ENCODE measurements at regions not wholly inside any gene's neighbourhood (a gene's known extent, or its start where the extent isn't known, plus 50 kb on each side); places are given as distances from the start of the nearest gene placed in this dataset.

DNA sequence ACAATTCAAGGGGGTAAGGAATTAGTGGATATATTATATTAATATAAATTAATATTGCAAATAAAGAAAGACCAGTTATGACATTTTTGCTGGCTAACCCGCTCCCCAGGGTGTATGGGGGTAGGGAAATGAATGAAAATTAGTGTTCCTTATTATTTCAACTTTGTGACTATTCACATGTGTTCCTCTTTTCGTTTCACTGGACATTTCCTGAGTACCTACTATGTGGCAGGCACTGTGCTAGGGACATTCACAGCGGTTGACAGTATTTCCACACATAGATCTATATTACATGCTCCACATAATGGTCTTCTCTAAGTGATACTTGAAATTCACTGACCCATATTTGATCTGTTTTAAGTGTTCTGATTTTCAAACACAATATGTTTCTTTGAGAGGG is 129.8 kb upstream of the USP15 start:
- Histone ChIP-seq H3K27ac (ENCODE audit: low read length) (no peak overlapping the region), H3K4me2 (ENCODE audit: low read length) (no peak overlapping the region), H3K4me1 (ENCODE audit: low read length) (no peaks in the 10 kb centered on the region), H2AFZ (ENCODE audit: low read depth, low read length) (no peak overlapping the region), H3K36me3 (replicated peaks; ENCODE audit: low read depth, low read length) (no peaks in the 10 kb centered on the region), H3K9ac (ENCODE audit: low read length) (no peak overlapping the region), H3K4me3 (ENCODE audit: low read length) (no peak overlapping the region), H3K79me2 (ENCODE audit: low read length) (no peaks in the 10 kb centered on the region), H3K9me3 (ENCODE audit: insufficient read depth, low read length) (no peaks in the 10 kb centered on the region), H4K20me1 (ENCODE audit: insufficient read depth, low read length) (no peaks in the 10 kb centered on the region), H3K27me3 (ENCODE audit: low read depth, low read length) (no peaks in the 10 kb centered on the region)
- TF ChIP-seq CTCF (IDR thresholded peaks at IDR 0.05; ENCODE audit: low read depth, low read length), result no peak
- no peak for TF ChIP-seq EZH2phosphoT487 (IDR thresholded peaks at IDR 0.05; ENCODE audit: low read depth)

DNA sequence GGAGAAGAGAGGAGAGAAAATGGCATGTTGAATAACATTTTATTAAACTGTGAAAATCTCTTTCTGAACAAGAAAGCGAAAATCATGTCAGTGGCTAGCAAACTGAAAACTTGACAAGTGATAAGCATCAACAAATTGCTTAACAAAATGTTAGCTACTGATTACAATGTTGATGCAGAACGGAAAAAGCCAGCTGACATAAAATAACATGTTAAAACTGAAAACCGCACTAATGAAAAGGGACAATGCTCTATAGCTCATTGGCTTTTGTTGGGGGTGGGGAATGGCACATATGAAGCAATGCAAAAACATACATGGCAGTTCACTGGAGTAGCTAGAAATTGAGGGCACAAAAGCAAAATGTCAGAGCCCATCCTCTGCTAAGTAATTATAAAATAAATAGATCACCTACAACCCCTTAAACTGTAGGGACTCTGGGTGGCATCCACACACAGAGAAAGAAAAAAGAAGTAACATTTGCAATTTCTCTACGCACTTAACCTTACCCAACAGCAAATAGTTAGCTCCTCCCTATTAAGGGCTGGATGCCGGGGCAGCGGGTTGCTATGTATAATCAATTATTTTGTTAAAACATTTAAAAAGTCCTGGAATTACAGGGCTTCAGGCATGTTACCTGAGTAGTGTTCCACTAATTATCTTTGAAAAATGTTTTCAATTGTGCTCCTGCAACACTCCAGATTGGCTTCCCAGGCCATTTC is 129.2 kb upstream of the USP15 start:
- Histone ChIP-seq H3K4me2 (ENCODE audit: low read length) (no peak overlapping the region), H3K4me3 (ENCODE audit: low read length) (no peak overlapping the region), H4K20me1 (ENCODE audit: insufficient read depth, low read length) (no peaks in the 10 kb centered on the region), H3K27me3 (ENCODE audit: low read depth, low read length) (no peaks in the 10 kb centered on the region), H2AFZ (ENCODE audit: low read depth, low read length) (no peak overlapping the region), H3K9me3 (ENCODE audit: insufficient read depth, low read length) (no peaks in the 10 kb centered on the region), H3K4me1 (ENCODE audit: low read length) (no peaks in the 10 kb centered on the region), H3K36me3 (replicated peaks; ENCODE audit: low read depth, low read length) (no peaks in the 10 kb centered on the region), H3K79me2 (ENCODE audit: low read length) (no peaks in the 10 kb centered on the region), H3K9ac (ENCODE audit: low read length) (no peak overlapping the region), H3K27ac (ENCODE audit: low read length) (no peak overlapping the region)
- TF ChIP-seq CTCF (IDR thresholded peaks at IDR 0.05; ENCODE audit: low read depth, low read length) (no peak), EZH2phosphoT487 (IDR thresholded peaks at IDR 0.05; ENCODE audit: low read depth) (no peak)

DNA sequence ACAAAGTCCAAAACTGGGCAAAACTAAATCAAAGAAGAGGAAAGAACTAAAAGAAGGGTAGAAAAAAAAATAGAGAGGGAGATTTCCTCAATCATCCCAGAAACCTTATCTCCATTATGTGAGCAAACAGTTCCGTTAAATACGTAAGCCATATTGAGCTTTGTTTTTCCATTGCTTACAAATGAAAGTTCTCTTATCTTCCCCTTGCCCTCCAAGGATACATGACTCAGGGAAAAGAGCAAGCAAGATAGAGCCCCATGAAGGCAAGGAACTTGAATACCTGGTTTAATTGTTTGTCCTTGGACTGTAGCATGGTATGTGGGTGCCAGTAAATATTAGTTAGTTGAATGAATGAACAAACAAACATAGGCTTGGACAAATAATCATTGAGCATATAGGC is 126.8 kb upstream of the USP15 start:
- Histone ChIP-seq H3K27ac (ENCODE audit: low read length) (no peak overlapping the region), H4K20me1 (ENCODE audit: insufficient read depth, low read length) (no peaks in the 10 kb centered on the region), H3K9me3 (ENCODE audit: insufficient read depth, low read length) (no peaks in the 10 kb centered on the region), H3K9ac (ENCODE audit: low read length) (no peak overlapping the region), H3K79me2 (ENCODE audit: low read length) (no peaks in the 10 kb centered on the region), H3K4me3 (ENCODE audit: low read length) (no peak overlapping the region), H3K4me1 (ENCODE audit: low read length) (no peaks in the 10 kb centered on the region), H3K4me2 (ENCODE audit: low read length) (no peak overlapping the region), H3K27me3 (ENCODE audit: low read depth, low read length) (no peaks in the 10 kb centered on the region), H2AFZ (ENCODE audit: low read depth, low read length) (no peak overlapping the region), H3K36me3 (replicated peaks; ENCODE audit: low read depth, low read length) (no peaks in the 10 kb centered on the region)
- TF ChIP-seq CTCF (IDR thresholded peaks at IDR 0.05; ENCODE audit: low read depth, low read length) (no peak), EZH2phosphoT487 (IDR thresholded peaks at IDR 0.05; ENCODE audit: low read depth) (no peak)

DNA sequence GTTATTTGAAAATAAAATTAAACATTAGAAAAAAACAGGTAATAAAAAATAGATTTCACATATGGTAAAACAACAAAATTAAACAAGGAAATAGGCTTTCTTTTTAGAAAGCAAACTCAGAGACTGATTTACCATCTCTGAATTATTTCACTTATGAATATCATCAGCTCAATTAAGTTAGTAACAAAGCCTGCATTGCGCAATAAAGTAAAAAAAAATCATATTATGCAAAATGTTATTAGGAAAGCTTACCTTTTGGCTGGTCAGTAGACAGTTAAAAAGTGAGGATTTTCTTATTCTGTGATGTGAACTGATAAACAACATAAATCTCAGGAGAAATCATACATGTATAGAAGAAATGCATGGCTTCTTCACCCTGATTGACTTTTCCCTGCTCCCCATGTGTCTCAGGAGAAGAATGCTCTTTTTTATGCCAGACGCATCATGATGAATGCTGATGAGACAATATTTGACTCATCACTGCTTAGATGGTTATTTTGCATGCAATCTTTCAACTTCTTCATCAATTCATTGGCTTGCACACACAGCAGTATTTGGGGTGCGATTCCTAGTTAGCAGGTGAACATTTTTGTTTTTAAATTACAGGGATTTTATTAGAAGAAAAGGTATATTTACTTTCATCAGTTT is 124.5 kb upstream of the USP15 start:
- Histone ChIP-seq H3K36me3 (replicated peaks; ENCODE audit: low read depth, low read length) (no peaks in the 10 kb centered on the region), H3K27me3 (ENCODE audit: low read depth, low read length) (no peaks in the 10 kb centered on the region), H3K27ac (ENCODE audit: low read length) (no peak overlapping the region), H4K20me1 (ENCODE audit: insufficient read depth, low read length) (no peaks in the 10 kb centered on the region), H3K4me2 (ENCODE audit: low read length) (no peak overlapping the region), H3K79me2 (ENCODE audit: low read length) (no peaks in the 10 kb centered on the region), H3K4me1 (ENCODE audit: low read length) (no peaks in the 10 kb centered on the region), H3K9me3 (ENCODE audit: insufficient read depth, low read length) (no peaks in the 10 kb centered on the region), H3K4me3 (ENCODE audit: low read length) (no peak overlapping the region), H2AFZ (ENCODE audit: low read depth, low read length) (no peak overlapping the region), H3K9ac (ENCODE audit: low read length) (no peak overlapping the region)
- TF ChIP-seq CTCF (IDR thresholded peaks at IDR 0.05; ENCODE audit: low read depth, low read length) (no peak), EZH2phosphoT487 (IDR thresholded peaks at IDR 0.05; ENCODE audit: low read depth) (no peak)

Data from OCI-LY3 (cell line).